Mucosa of descending colon (tissue), 3 donors: ENCODE measurements at regions not wholly inside any gene's neighbourhood (a gene's known extent, or its start where the extent isn't known, plus 50 kb on each side); places are given as distances from the start of the nearest gene placed in this dataset.

Experiments
- ATAC-seq: fragments of 200-7000 bp; cut with Tn5 transposase; one replicate; pipeline ENCODE4 v1.9.1; 2020; ENCODE audit warnings: mild to moderate bottlenecking, moderate library complexity
- DNase-seq, 3 donors: peaks; one replicate each; pipeline ENCODE4 v3.0.0-alpha.2; 2020
- H3K36me3 ChIP-seq: fragments of 200-600 bp; one replicate; pipeline ENCODE4 v1.8.0; 2021; ENCODE audit warnings: low read depth, mild to moderate bottlenecking
- H3K4me1 ChIP-seq: fragments of 200-600 bp; one replicate; pipeline ENCODE4 v1.8.0; 2021; ENCODE audit warnings: low read depth, mild to moderate bottlenecking
- H3K4me3 ChIP-seq: fragments of 200-600 bp; one replicate; pipeline ENCODE4 v1.8.0; 2021; ENCODE audit warnings: mild to moderate bottlenecking
- H3K9me3 ChIP-seq: fragments of 200-600 bp; one replicate; pipeline ENCODE4 v1.8.0; 2021; ENCODE audit warnings: mild to moderate bottlenecking
- intact Hi-C, 2 donors: fragments of 100-400 bp; cut with DNase I in 1 of 2; cut with micrococcal nuclease in 1 of 2; formaldehyde crosslinking; loops; one replicate each; pipeline versions ENCODE4 v1.11.0 to v1.11.1; 2022; cut with DNase I, micrococcal nuclease
- TF ChIP-seq, protein P1 (sequence below): fragments of 200-600 bp; IDR thresholded peaks from one replicate; pipeline ENCODE4 v1.8.0; 2022; ENCODE audit warnings: antibody characterized with exemption, mild to moderate bottlenecking
- donor health status: DM: no; HTN: no; CAD: no; lungs with moderate emphysema.
- donor health status: DM: no; HTN: no; CAD: no.
- donor health status: DM: no; HTN: yes; CAD: no.

DNA sequence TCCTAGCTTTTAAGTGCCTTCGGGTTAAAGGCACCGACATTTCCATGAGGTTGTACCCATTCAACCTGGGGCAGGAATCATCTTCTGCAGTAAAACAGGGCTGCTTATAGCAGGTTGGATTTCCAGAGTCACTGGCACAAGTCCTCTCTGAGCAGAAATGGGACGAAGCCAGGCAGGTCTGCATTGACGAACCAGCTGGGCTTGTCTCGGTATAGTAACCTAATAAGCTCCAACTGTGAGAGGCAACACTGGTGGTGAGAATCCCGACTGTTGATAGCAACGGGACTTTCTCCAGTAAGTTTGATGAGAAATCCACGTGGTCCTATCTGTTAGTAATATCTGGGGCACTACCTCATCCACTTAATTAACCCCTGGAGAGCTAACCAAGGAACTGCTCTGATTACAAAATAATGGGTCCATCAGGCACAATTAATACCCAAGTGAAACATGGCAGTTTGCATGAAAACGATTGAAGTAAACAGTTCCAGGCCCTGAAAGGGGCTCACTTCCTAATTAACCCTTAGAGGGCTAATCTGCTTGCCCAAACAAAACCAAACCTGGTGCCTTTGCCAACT lies 491.0 kb upstream of the C9orf72 start:
- Histone ChIP-seq H3K4me3 (no peak overlapping the region), H3K4me1 (no peaks in the 10 kb centered on the region), H3K9me3 (no peaks in the 10 kb centered on the region), H3K36me3 (no peaks in the 10 kb centered on the region)
- DNase-seq (no peak), ATAC-seq (no peak)
- intact Hi-C loops = no loop called here
- TF ChIP-seq, protein P1, sequence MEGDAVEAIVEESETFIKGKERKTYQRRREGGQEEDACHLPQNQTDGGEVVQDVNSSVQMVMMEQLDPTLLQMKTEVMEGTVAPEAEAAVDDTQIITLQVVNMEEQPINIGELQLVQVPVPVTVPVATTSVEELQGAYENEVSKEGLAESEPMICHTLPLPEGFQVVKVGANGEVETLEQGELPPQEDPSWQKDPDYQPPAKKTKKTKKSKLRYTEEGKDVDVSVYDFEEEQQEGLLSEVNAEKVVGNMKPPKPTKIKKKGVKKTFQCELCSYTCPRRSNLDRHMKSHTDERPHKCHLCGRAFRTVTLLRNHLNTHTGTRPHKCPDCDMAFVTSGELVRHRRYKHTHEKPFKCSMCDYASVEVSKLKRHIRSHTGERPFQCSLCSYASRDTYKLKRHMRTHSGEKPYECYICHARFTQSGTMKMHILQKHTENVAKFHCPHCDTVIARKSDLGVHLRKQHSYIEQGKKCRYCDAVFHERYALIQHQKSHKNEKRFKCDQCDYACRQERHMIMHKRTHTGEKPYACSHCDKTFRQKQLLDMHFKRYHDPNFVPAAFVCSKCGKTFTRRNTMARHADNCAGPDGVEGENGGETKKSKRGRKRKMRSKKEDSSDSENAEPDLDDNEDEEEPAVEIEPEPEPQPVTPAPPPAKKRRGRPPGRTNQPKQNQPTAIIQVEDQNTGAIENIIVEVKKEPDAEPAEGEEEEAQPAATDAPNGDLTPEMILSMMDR = no peak

DNA sequence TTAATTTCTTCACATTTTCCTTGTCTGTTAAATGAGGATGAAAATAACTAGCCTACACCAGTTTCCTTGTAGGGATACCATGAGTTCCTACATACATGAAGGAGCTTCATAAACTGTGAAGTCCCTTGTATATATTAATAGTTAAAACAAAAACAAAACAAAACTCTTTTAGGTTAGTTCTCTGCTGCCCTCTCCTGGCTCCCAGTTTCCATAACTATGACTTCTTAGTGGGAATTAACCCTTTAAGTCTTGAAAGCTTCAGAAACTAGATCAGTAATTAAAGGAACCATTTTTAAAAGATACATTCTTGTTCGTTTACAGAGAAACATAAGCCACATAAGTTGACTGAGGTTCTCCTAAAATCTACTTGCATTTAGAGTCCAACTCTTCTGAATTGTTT lies 500.0 kb upstream of the C9orf72 start:
- DNase-seq (peak in 1 of 3 donors; percentile 61), ATAC-seq (no peak)
- Histone ChIP-seq H3K4me3 (no peak overlapping the region), H3K4me1 (no peaks in the 10 kb centered on the region), H3K9me3 (no peaks in the 10 kb centered on the region), H3K36me3 (no peaks in the 10 kb centered on the region)
- TF ChIP-seq, protein P1 = no peak
- intact Hi-C loops = loop anchor here in 1 of 2 donors (10.0 kb wide), 1 partner anchor 348 kb away; no protein-coding TSS in a partner anchor

DNA sequence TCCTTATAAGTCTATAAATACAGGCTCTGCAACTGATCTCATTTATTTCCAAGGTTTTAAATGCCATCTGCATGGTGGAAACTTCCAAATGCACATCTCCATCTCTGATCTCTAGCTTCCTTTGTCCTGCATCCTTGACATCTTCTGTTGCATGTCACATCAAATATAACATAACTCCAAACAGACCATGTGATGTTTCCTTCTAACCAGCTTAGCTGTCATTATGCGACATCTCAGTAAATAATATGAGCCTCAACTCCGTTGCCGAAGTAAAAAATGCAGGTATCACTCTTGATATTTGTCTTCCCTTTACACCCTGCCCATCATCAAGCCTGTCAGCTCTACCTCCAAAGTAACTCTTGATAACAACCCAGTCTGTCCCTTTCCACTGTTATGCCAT lies 506.4 kb upstream of the C9orf72 start:
- no peaks in the 10 kb centered on the region for H3K36me3 ChIP-seq
- ATAC-seq (no peak), DNase-seq (no peak)
- H3K4me3 ChIP-seq = no peak overlapping the region
- no peaks in the 10 kb centered on the region for H3K4me1 ChIP-seq
- intact Hi-C loops = loop anchor here in 1 of 2 donors (10.0 kb wide), 1 partner anchor 355 kb away; no protein-coding TSS in a partner anchor
- H3K9me3 ChIP-seq = no peaks in the 10 kb centered on the region
- TF ChIP-seq, protein P1 = no peak

DNA sequence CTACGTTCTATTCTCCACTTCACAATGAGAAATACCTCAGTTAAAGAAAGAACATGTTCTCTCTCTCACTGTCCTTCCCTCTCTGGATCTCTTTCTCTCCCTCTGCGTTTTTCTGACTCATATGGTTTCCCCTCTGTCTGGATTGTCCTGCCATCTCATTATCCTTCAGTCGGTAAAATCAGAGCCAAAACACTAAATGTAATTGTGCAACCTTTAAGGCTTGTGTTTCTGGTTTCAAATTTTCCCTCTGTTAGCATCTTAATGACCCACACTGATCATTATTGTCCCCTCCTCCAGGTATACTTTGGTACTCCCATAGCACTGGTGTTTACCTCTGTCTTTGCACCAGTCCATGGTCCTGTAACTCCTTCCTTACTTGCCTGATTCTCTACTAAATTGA lies 509.4 kb upstream of the C9orf72 start:
- Histone ChIP-seq H3K4me1 (no peaks in the 10 kb centered on the region), H3K4me3 (no peak overlapping the region), H3K9me3 (no peaks in the 10 kb centered on the region), H3K36me3 (no peaks in the 10 kb centered on the region)
- ATAC-seq (no peak), DNase-seq (no peak)
- TF ChIP-seq, protein P1 = no peak
- intact Hi-C loops = no loop called here

- DNase-seq = no peak
- no peaks in the 10 kb centered on the region for H3K4me1 ChIP-seq
- intact Hi-C loops = no loop called here
- ATAC-seq = no peak
- TF ChIP-seq, protein P1 = no peak
- H3K4me3 ChIP-seq = no peak overlapping the region
- no peaks in the 10 kb centered on the region for H3K9me3 ChIP-seq
- no peaks in the 10 kb centered on the region for H3K36me3 ChIP-seq
These were observed 513.6 kb upstream of the C9orf72 start for GRCh38 chr9:28086881-28087280.
